Neural cell (in vitro differentiated cells): ENCODE measurements at regions not wholly inside any gene's neighbourhood (a gene's known extent, or its start where the extent isn't known, plus 50 kb on each side); places are given as distances from the start of the nearest gene placed in this dataset.

Experiments used
- H2AFZ ChIP-seq: fragments of 200-600, 300-800 bp; sonication (generic), shearing (Covaris generic); 2 replicates; pipeline ENCODE4 v1.6.0; 2014; ENCODE audit warnings: low read depth, mild to moderate bottlenecking, antibody characterized with exemption, low read length, moderate library complexity
- H3F3A ChIP-seq: fragments of 200-600 bp; shearing (Covaris generic); 2 replicates; pipeline ENCODE4 v1.6.1; 2016; ENCODE audit warnings: mild to moderate bottlenecking, moderate library complexity, mixed read lengths, antibody characterized with exemption, low read length; ENCODE audit not compliant: insufficient read depth, poor library complexity, severe bottlenecking
- H3K27ac ChIP-seq: fragments of 200-600, 300-800 bp; sonication (generic), shearing (Covaris generic); 2 replicates; pipeline ENCODE4 v1.5.1; 2014; ENCODE audit warnings: mild to moderate bottlenecking, low read length, moderate library complexity
- H3K27me3 ChIP-seq: fragments of 300-800, 200-600 bp; sonication (generic), shearing (Covaris generic); 2 replicates; pipeline ENCODE4 v1.6.0; 2014; ENCODE audit warnings: mild to moderate bottlenecking, low read depth, low read length, moderate library complexity; ENCODE audit not compliant: insufficient read depth
- H3K36me3 ChIP-seq: fragments of 300-800, 200-600 bp; sonication (generic), shearing (Covaris generic); 2 replicates; pipeline ENCODE4 v1.5.1; 2014; ENCODE audit warnings: mild to moderate bottlenecking, antibody characterized with exemption, low read length, moderate library complexity; ENCODE audit not compliant: insufficient read depth
- H3K4me2 ChIP-seq: fragments of 300-800, 200-600 bp; sonication (generic), shearing (Covaris generic); 2 replicates; pipeline ENCODE4 v1.6.0; 2014; ENCODE audit warnings: mild to moderate bottlenecking, low read length
- H3K4me3 ChIP-seq: fragments of 300-800, 200-600 bp; sonication (generic), shearing (Covaris generic); 2 replicates; pipeline ENCODE4 v1.5.1; 2014; ENCODE audit warnings: mild to moderate bottlenecking, low read length, moderate library complexity
- H3K79me2 ChIP-seq: fragments of 200-600 bp; shearing (Covaris generic); replicated peaks from 2 replicates; pipeline ENCODE4 v1.6.0; 2014; ENCODE audit warnings: mild to moderate bottlenecking, low read length, moderate library complexity; ENCODE audit not compliant: insufficient read depth
- H3K9ac ChIP-seq: fragments of 300-800, 200-600 bp; sonication (generic), shearing (Covaris generic); 2 replicates; pipeline ENCODE4 v1.6.1; 2016; ENCODE audit warnings: mild to moderate bottlenecking, low read length, mixed read lengths
- H3K9me2 ChIP-seq: fragments of 200-600 bp; shearing (Covaris generic); 2 replicates; pipeline ENCODE4 v1.6.1; 2016; ENCODE audit warnings: mild to moderate bottlenecking, low read length, mixed read lengths; ENCODE audit not compliant: insufficient read depth
- H3K9me3 ChIP-seq: fragments of 200-600, 300-800 bp; sonication (generic), shearing (Covaris generic); 2 replicates; pipeline ENCODE4 v1.6.1; 2016; ENCODE audit warnings: mild to moderate bottlenecking, mixed run types, low read length, moderate library complexity, mixed read lengths
- H4K20me1 ChIP-seq: fragments of 200-600 bp; shearing (Covaris generic); 2 replicates; pipeline ENCODE4 v1.6.1; 2016; ENCODE audit warnings: mild to moderate bottlenecking, mixed run types; ENCODE audit not compliant: insufficient read depth
- EP300 ChIP-seq: fragments of 450-650 bp; conservative IDR thresholded peaks from 2 replicates; pipeline ENCODE4 v1.6.1; 2014; ENCODE audit warnings: antibody characterized with exemption, mild to moderate bottlenecking, moderate library complexity; ENCODE audit not compliant: poor library complexity, severe bottlenecking
- EZH2 ChIP-seq: fragments of 200-600, 300-800 bp; shearing (Covaris generic), sonication (generic); IDR thresholded peaks from 2 replicates; pipeline ENCODE4 v1.6.1; 2014; ENCODE audit warnings: antibody characterized with exemption, low read length, borderline replicate concordance, mild to moderate bottlenecking; ENCODE audit not compliant: insufficient read depth, poor library complexity, severe bottlenecking
- MXI1 ChIP-seq: fragments of 450-650 bp; conservative IDR thresholded peaks from 2 replicates; pipeline ENCODE4 v1.6.1; 2014; ENCODE audit warnings: antibody characterized with exemption, mild to moderate bottlenecking; ENCODE audit not compliant: poor library complexity, severe bottlenecking
- POLR2AphosphoS5 ChIP-seq: IDR thresholded peaks from 2 replicates; pipeline ENCODE4 v1.6.1; 2012
- RAD21 ChIP-seq: fragments of 450-650 bp; conservative IDR thresholded peaks from 2 replicates; pipeline ENCODE4 v1.6.1; 2014; ENCODE audit warnings: antibody characterized with exemption, mild to moderate bottlenecking, moderate library complexity
- REST ChIP-seq: IDR thresholded peaks from 2 replicates; pipeline ENCODE4 v1.6.1; 2012; ENCODE audit warnings: borderline replicate concordance
- SMC3 ChIP-seq: fragments of 450-650 bp; conservative IDR thresholded peaks from 2 replicates; pipeline ENCODE4 v1.6.1; 2014; ENCODE audit warnings: antibody characterized with exemption, mild to moderate bottlenecking, moderate library complexity; ENCODE audit not compliant: poor library complexity
- TAF1 ChIP-seq: IDR thresholded peaks from 2 replicates; pipeline ENCODE4 v1.6.1; 2012; ENCODE audit warnings: low read depth
- TF ChIP-seq, protein P1 (sequence below): fragments of 450-650 bp; IDR thresholded peaks from 2 replicates; pipeline ENCODE4 v1.5.1; 2014; ENCODE audit warnings: antibody characterized with exemption, mild to moderate bottlenecking, moderate library complexity; ENCODE audit not compliant: poor library complexity, severe bottlenecking

GRCh38 chr9:107707428-107707837 lies 217.9 kb upstream of the KLF4 start:
- Histone ChIP-seq H3F3A (no peaks in the 10 kb centered on the region), H4K20me1 (no peaks in the 10 kb centered on the region), H2AFZ (no peak overlapping the region), H3K4me2 (no peak overlapping the region), H3K9me3 (no peaks in the 10 kb centered on the region), H3K36me3 (no peaks in the 10 kb centered on the region), H3K9me2 (no peaks in the 10 kb centered on the region), H3K9ac (no peak overlapping the region), H3K4me3 (no peak overlapping the region), H3K27ac (no peak overlapping the region), H3K27me3 (no peaks in the 10 kb centered on the region), H3K79me2 (no peaks in the 10 kb centered on the region)
- TF ChIP-seq TAF1: no peak
- TF ChIP-seq, protein P1, sequence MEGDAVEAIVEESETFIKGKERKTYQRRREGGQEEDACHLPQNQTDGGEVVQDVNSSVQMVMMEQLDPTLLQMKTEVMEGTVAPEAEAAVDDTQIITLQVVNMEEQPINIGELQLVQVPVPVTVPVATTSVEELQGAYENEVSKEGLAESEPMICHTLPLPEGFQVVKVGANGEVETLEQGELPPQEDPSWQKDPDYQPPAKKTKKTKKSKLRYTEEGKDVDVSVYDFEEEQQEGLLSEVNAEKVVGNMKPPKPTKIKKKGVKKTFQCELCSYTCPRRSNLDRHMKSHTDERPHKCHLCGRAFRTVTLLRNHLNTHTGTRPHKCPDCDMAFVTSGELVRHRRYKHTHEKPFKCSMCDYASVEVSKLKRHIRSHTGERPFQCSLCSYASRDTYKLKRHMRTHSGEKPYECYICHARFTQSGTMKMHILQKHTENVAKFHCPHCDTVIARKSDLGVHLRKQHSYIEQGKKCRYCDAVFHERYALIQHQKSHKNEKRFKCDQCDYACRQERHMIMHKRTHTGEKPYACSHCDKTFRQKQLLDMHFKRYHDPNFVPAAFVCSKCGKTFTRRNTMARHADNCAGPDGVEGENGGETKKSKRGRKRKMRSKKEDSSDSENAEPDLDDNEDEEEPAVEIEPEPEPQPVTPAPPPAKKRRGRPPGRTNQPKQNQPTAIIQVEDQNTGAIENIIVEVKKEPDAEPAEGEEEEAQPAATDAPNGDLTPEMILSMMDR: no peak
- TF ChIP-seq SMC3: no peak
- no peak for TF ChIP-seq EP300
- TF ChIP-seq EZH2: no peak
- TF ChIP-seq POLR2AphosphoS5: no peak

DNA sequence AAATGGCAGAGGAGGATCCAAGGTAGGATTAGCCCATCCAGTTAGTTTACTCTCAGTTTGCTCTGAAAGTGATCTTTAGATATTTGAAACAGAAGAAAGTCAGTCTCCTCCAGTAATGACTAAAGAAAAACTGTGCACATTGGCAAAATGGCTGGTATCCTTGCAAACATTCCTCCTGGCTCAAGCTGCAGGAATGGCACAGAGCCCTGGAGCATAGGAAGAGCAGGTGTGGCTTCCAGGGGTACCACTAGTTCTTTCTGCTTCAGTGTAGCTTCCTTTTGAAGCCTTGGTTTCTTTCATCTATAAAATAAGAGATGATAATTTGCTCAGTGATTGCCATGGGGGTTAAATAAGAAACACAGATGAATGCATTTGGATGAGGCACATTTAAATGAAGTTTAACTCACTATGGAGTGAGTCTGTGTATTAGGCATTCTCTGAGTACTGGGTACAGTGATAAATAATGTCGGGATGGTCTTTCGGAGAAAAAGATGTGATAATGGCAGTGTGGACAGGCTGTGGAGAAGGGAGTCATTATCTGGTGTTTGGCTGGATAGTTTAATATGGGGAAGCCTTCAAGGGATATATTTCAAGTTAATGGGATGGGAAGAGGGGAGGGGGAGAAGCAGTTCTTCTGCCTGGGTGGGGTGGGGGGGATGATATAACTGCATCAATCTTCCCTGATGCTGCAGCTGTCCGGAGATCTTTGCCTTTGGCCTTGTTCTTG lies 217.3 kb upstream of the KLF4 start:
- no peaks in the 10 kb centered on the region for H3K27me3 ChIP-seq
- no peak overlapping the region for H3K27ac ChIP-seq
- TF ChIP-seq MXI1: no peak
- no peak for TF ChIP-seq POLR2AphosphoS5
- no peak for TF ChIP-seq EP300
- no peak for TF ChIP-seq SMC3
- TF ChIP-seq RAD21: no peak
- no peak for TF ChIP-seq TAF1
- TF ChIP-seq, protein P1: no peak
- TF ChIP-seq EZH2: no peak
- TF ChIP-seq REST: no peak
- no peaks in the 10 kb centered on the region for H3K9me2 ChIP-seq
- no peak overlapping the region for H3K9ac ChIP-seq
- H3K79me2 ChIP-seq: no peaks in the 10 kb centered on the region
- no peak overlapping the region for H2AFZ ChIP-seq
- H3K4me3 ChIP-seq: no peak overlapping the region
- H3F3A ChIP-seq: no peaks in the 10 kb centered on the region
- H3K4me2 ChIP-seq: no peak overlapping the region
- H3K9me3 ChIP-seq: no peaks in the 10 kb centered on the region
- no peaks in the 10 kb centered on the region for H3K36me3 ChIP-seq
- no peaks in the 10 kb centered on the region for H4K20me1 ChIP-seq
